HG03280 (cell line): ENCODE measurements at regions not wholly inside any gene's neighbourhood (a gene's known extent, or its start where the extent isn't known, plus 50 kb on each side); places are given as distances from the start of the nearest gene placed in this dataset.
A peak's percentile ranks its signal among the peaks of the same experiment; 100 is the strongest.

Experiments used
- ATAC-seq: cut with Tn5 transposase; IDR thresholded peaks from one replicate; pipeline ENCODE4 v1.9.1; 2021; ENCODE audit warnings: mild to moderate bottlenecking, moderate library complexity; ENCODE audit not compliant: unreplicated experiment

- no peak for ATAC-seq
Measured at GRCh38 chr15:25982736-25983135, 119.6 kb upstream of the ATP10A start.

GRCh38 chr15:25981114-25981513, 118.0 kb upstream of the ATP10A start:
- ATAC-seq, result no peak

- no peak for ATAC-seq
Measured at GRCh38 chr15:25972141-25972675, 109.1 kb upstream of the ATP10A start.

GRCh38 chr15:25971053-25971452, 107.9 kb upstream of the ATP10A start:
- ATAC-seq, result no peak

GRCh38 chr15:25969886-25970285, 106.8 kb upstream of the ATP10A start:
- no peak for ATAC-seq

- ATAC-seq, result no peak
Measured at GRCh38 chr15:25967116-25967515, 104.0 kb upstream of the ATP10A start.

- ATAC-seq, result no peak
Measured at GRCh38 chr15:25965326-25965725, 102.2 kb upstream of the ATP10A start.

- ATAC-seq, result no peak
Measured at GRCh38 chr15:25960273-25960672, 97.1 kb upstream of the ATP10A start.

GRCh38 chr15:25959100-25959499, 96.0 kb upstream of the ATP10A start:
- no peak for ATAC-seq

GRCh38 chr15:25955628-25956027, 92.5 kb upstream of the ATP10A start:
- no peak for ATAC-seq

GRCh38 chr15:25954398-25954797, 91.3 kb upstream of the ATP10A start:
- ATAC-seq, result no peak

- no peak for ATAC-seq
Measured at GRCh38 chr15:25950014-25950413, 86.9 kb upstream of the ATP10A start.

GRCh38 chr15:25947323-25948314, 84.5 kb upstream of the ATP10A start:
- ATAC-seq, result no peak

- ATAC-seq, result no peak
Measured at GRCh38 chr15:25946241-25946805, 83.2 kb upstream of the ATP10A start.

GRCh38 chr15:25944386-25944785, 81.3 kb upstream of the ATP10A start:
- ATAC-seq, result no peak

GRCh38 chr15:25943831-25944230, 80.7 kb upstream of the ATP10A start:
- ATAC-seq, result no peak

- ATAC-seq, result peak; percentile 72
Measured at GRCh38 chr15:25939122-25939521, 76.0 kb upstream of the ATP10A start.

- no peak for ATAC-seq
Measured at GRCh38 chr15:25937796-25938195, 74.7 kb upstream of the ATP10A start.

GRCh38 chr15:25936004-25936403, 72.9 kb upstream of the ATP10A start:
- no peak for ATAC-seq

GRCh38 chr15:25933456-25934158, 70.5 kb upstream of the ATP10A start:
- no peak for ATAC-seq

GRCh38 chr15:25932696-25933095, 69.6 kb upstream of the ATP10A start:
- no peak for ATAC-seq
